ENCODE measurements at regions not wholly inside any gene's neighbourhood (a gene's known extent, or its start where the extent isn't known, plus 50 kb on each side); places are given as distances from the start of the nearest gene placed in this dataset.

DNA sequence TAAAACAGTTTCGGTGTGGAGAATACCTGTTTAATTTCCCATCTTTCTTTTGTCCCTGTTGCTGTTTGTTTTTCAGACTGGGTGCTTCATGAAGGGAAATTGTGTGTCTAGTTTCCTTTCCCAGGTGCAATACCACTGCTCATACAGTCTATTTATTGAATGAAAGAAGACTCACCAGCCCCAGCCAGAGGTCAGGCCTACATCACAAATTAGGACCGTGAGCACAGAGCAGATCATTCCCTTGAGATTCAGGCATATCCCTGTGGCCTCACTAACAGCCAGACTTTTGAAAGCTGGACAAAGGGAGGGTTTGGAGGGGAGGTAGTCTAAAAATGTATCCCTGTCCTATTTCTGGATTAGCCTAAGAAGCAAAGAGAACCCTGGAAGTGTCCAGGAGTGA lies 278.9 kb downstream of the IRS1 start:
- no peak for DNase-seq
- Histone ChIP-seq H3K27me3 (ENCODE audit: control insufficient read depth, insufficient read depth, low read length) (no peaks in the 10 kb centered on the region), H3K4me3 (ENCODE audit: insufficient read depth, low read depth, low read length) (no peak overlapping the region), H3K36me3 (replicated peaks; ENCODE audit: control insufficient read depth, insufficient read depth, low read length) (no peaks in the 10 kb centered on the region)

DNA sequence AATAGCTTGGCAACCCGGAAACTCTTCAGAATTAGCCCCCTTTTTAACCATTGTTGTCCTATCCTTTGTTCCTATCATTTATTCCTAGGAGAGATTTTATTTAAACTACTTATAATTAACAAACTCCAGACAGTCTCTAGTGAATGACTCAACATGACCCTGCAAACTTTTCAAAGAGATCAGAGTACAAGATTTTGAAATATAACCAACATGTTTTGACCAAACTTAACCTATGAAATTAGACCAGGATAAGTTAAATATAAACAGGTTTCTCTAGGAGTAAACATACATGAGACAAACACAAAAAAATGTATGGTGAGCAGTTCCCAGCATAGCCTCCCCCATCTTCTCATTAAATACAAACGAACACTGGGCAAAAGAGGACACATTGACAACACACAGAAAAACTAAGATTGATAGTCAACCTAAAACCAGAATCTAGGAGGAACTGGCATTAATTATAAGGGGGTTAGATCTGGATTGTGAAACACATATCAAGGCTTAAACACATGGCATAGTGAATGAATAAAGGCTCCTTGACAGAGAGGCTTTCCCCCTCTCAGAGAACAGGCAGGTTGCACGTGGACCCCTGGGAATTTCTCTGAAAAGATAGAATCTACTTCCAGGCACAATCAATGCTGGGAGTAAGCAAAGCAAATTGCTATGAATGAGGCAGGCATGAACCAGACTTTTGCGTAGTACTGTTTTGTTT lies 284.1 kb downstream of the IRS1 start:
- DNase-seq, result no peak

DNA sequence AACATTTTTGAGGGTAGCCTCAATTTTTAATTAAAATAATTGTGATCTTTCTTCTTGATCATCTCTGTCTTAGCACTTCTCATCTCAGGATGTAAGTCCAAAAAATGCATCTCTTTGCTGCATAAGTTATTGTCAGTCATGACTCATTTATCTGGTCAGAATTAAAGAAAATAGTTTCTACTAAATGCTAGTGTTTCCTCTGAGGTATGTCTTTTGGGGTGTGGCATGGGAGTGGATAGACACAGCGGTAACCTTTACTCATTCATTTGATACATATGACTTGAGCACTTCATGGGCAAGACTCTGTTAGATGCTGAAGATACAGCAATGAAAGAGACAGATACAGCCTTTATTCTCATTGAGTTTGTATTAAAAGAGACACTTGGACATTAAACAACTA lies 284.7 kb downstream of the IRS1 start:
- Histone ChIP-seq H3K4me3 (ENCODE audit: insufficient read depth, low read depth, low read length) (no peak overlapping the region), H3K36me3 (replicated peaks; ENCODE audit: control insufficient read depth, insufficient read depth, low read length) (no peaks in the 10 kb centered on the region), H3K27me3 (ENCODE audit: control insufficient read depth, insufficient read depth, low read length) (no peaks in the 10 kb centered on the region)
- DNase-seq, result no peak

More for the DNA sequence above, 284.1 kb downstream of the IRS1 start:
- Histone ChIP-seq H3K36me3 (replicated peaks; ENCODE audit: control insufficient read depth, insufficient read depth, low read length) (no peaks in the 10 kb centered on the region), H3K27me3 (ENCODE audit: control insufficient read depth, insufficient read depth, low read length) (no peaks in the 10 kb centered on the region), H3K4me3 (ENCODE audit: insufficient read depth, low read depth, low read length) (no peak overlapping the region)

DNA sequence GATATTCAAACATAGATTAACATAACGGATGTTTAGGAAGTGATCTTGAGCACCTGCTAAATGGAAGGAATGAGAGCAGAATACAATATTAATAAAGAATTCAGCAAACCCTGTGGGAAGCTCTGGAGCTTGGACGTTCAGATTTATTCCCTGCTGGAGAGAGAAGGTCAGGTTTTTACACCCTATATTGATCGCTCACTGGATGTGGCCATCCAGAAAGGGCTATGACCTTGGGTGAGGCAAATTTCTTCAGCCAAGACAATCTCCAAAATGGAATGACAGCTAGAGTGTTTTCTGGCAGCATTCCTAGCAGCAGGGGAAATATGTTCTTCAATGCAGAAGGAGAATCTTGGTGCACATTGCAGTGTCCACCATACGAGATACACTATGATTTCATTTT lies 288.3 kb downstream of the IRS1 start:
- Histone ChIP-seq H3K36me3 (replicated peaks; ENCODE audit: control insufficient read depth, insufficient read depth, low read length) (no peaks in the 10 kb centered on the region), H3K27me3 (ENCODE audit: control insufficient read depth, insufficient read depth, low read length) (no peaks in the 10 kb centered on the region), H3K4me3 (ENCODE audit: insufficient read depth, low read depth, low read length) (no peak overlapping the region)
- DNase-seq, result no peak

DNA sequence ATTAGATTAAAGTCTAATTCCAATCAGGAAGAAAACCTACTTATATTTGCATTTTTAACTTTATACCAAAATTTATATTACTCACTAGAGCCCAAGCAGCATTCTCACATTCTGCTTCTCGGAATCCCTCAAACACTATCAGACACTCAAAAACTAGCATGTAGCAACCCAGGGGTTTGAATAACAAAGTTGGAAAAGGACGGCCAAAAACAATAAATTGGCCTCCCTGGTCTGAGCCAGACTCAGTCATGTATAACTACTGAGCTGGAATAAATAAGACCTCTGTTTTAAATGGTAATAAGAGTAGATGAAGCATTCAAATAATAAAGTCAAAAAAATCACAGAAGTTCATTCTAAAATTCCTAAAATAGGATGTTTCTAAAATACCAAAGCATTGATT lies 290.9 kb downstream of the IRS1 start:
- DNase-seq, result no peak
- H3K27me3 ChIP-seq (ENCODE audit: control insufficient read depth, insufficient read depth, low read length), result no peaks in the 10 kb centered on the region

DNA sequence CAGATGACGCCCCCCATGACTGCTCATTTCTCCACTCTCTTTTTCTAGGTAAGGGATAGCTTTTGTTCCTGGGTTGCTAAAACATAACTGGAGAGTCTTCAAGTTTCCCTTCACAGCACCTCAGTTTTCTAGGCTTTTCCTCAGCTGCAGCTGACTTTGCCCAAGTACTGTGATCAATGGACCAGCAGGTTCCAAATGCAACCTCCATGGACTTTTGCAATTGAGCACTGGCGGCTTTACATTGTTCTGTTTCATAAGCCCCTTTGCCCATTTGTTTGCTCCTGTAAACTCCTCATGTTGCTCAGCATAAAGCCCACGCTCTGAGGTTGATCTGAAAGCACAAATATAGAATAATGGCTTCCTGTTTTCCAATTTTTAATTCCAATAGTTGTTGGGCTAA lies 291.6 kb downstream of the IRS1 start:
- Histone ChIP-seq H3K27me3 (ENCODE audit: control insufficient read depth, insufficient read depth, low read length) (no peaks in the 10 kb centered on the region), H3K36me3 (replicated peaks; ENCODE audit: control insufficient read depth, insufficient read depth, low read length) (no peaks in the 10 kb centered on the region), H3K4me3 (ENCODE audit: insufficient read depth, low read depth, low read length) (no peak overlapping the region)
- no peak for DNase-seq

More for the DNA sequence above, 290.9 kb downstream of the IRS1 start:
- Histone ChIP-seq H3K36me3 (replicated peaks; ENCODE audit: control insufficient read depth, insufficient read depth, low read length) (no peaks in the 10 kb centered on the region), H3K4me3 (ENCODE audit: insufficient read depth, low read depth, low read length) (no peak overlapping the region)

DNA sequence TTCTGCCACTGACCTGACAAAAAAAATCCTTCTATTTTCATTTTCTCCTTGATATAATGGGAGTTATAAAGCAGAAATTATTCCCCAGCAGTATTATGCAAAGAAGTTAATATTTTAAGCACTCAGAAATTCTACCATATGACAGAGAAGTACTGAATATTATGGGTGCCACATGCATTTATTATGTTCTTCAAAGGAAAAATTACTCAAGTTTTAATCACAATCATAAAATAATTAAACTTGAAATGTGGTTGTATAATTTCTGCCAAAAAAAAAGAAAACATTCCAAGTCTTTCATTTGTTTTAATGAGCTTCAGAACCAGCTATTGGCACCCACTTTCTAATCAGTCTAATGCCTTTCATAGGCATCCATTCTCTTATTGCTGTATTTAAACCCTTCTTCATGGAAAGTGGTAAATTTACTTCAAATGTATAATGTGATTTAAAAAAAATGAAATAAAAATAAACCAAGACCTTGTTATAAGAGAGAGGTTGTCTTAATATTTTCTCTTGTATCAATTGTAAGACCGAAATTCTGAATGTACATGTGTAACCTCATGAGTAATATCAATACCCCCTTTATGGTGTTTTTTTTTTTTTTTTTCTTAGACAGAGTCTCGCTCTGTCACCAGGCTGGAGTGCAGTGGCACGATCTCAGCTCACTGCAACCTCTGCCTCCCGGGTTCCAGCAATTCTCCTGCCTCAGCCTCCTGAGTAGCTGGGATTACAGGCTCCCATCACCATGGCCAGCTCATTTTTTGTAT lies 302.3 kb downstream of the IRS1 start:
- Histone ChIP-seq H3K27me3 (ENCODE audit: control insufficient read depth, insufficient read depth, low read length) (no peaks in the 10 kb centered on the region), H3K4me3 (ENCODE audit: insufficient read depth, low read depth, low read length) (no peak overlapping the region), H3K36me3 (replicated peaks; ENCODE audit: control insufficient read depth, insufficient read depth, low read length) (no peaks in the 10 kb centered on the region)
- DNase-seq, result no peak

DNA sequence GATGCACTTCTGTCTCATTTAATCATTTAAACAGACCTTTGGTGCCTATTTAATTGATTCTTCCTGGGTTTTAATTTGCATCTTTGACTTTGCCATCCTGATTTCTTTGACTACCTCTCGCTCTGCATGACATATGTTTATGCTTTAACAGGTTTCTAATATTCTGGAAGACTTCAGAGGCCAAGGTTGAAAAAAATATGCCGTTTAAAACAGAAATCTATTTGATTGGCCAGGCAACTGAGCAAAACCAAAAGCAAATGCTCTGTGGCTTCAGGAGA lies 303.4 kb downstream of the IRS1 start:
- Histone ChIP-seq H3K27me3 (ENCODE audit: control insufficient read depth, insufficient read depth, low read length) (no peaks in the 10 kb centered on the region), H3K36me3 (replicated peaks; ENCODE audit: control insufficient read depth, insufficient read depth, low read length) (no peaks in the 10 kb centered on the region)
- no peak for DNase-seq

DNA sequence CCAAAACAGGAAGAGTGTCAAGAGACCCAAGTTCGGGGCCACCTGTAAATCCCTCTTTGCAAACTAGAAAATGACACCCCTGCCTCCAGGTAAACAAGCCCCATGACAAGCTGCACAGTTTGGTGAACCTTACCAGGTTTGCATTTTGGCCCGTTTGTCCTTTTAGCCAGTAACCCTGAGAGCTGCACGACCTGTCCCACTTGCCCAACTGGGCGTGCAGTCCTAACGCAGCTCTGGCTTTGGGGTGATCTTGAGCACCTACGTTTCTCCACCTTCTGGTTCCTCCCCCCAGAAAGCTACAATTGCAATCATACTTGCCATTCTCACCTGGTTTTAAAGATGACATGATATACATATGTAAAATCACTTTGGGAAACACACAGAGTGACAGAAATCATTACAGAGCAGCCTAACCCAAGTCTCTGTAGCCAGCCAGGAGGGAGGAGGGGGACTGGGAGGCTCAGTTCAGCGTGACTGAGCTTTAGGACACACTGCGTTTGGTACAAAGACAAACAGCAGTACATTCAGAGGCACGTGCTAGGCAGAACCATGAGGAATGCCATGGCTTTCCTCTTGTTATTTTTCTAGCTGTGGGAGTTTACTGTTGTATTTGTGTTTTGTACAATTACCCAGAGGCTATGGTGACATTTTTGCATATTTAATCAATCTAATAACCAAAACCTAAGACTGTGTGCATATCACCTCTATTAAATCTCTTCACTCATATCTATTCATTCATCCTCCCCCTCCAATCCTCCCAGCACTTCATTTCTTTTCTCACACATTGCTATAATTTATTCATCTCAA lies 304.0 kb downstream of the IRS1 start:
- Histone ChIP-seq H3K27me3 (ENCODE audit: control insufficient read depth, insufficient read depth, low read length) (no peaks in the 10 kb centered on the region), H3K4me3 (ENCODE audit: insufficient read depth, low read depth, low read length) (no peak overlapping the region), H3K36me3 (replicated peaks; ENCODE audit: control insufficient read depth, insufficient read depth, low read length) (no peaks in the 10 kb centered on the region)
- DNase-seq, result no peak

More for the DNA sequence above, 303.4 kb downstream of the IRS1 start:
- H3K4me3 ChIP-seq (ENCODE audit: insufficient read depth, low read depth, low read length), result no peak overlapping the region

DNA sequence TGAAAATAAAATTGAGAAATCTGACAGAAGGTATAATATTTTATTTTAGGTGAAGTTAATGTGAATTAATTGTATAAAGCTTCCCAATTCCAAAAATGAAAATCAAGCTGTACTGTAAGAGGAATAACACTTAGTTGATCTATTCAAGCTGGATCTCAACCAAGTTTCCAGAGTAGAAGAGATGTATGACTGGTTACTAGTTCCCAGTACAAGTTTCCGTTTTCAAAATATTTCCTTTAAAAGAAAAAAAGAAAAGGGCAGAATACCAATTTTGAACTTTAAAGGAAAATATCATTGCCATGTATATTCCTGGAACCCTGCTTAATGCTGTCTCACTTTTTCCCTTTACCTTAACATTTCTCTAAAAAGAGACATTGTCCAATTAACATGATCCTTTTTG lies 308.5 kb downstream of the IRS1 start:
- no peak for DNase-seq
- Histone ChIP-seq H3K27me3 (ENCODE audit: control insufficient read depth, insufficient read depth, low read length) (no peaks in the 10 kb centered on the region), H3K36me3 (replicated peaks; ENCODE audit: control insufficient read depth, insufficient read depth, low read length) (no peaks in the 10 kb centered on the region), H3K4me3 (ENCODE audit: insufficient read depth, low read depth, low read length) (no peak overlapping the region)

DNA sequence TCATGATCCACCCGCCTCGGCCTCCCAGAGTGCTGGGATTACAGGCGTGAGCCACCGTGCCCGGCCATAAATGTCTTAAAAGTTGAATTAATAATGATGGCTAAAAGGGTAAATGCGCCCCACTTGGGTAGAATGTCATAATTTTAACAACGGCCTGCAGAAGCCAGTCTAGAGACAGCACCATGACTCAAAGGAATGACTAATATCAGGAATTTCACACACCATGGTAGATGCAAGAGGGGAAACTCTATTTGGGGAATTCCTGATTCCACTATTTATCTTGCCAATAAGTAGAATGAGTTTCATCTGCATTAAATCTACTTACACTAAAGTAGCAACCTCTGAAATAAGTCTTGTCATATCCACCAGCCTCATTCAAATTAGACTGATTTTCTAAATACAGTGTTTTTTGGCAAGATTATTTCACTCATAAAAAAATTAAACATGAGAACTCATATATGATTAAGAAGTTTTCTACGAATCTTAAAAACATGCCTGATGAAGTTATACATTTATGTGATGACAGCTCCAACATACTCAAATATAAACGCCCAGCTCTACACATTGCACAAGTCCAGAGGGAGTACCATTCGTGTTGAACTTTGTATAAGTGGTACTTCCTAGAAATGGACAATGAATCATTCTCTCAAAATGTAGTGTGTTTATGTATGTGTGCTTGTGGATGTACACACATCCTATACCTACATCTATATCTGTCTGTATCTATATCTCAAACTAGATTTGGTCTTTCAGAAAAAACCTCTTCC lies 309.7 kb downstream of the IRS1 start:
- Histone ChIP-seq H3K4me3 (ENCODE audit: insufficient read depth, low read depth, low read length) (no peak overlapping the region), H3K27me3 (ENCODE audit: control insufficient read depth, insufficient read depth, low read length) (no peaks in the 10 kb centered on the region), H3K36me3 (replicated peaks; ENCODE audit: control insufficient read depth, insufficient read depth, low read length) (no peaks in the 10 kb centered on the region)
- DNase-seq, result no peak

DNA sequence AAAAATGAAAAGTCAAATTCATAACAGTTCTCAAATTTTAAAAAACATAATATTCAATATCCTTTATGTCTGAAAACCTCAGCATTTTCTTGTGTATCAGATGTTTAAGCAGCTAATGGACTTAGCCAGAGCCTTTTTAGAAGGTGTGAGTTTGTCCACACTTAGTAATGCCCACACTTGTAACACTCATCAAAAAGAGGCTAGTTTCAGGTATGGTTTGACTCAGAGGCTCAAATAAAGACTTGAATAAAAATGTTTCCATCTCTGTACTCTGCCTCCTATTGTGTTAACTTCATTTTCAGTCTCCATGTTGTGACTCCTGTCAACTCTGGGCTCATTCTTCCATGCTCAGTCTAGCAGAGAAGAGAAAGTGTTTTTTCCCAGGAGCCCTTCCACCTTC lies 311.6 kb downstream of the IRS1 start:
- no peak overlapping the region for H3K4me3 ChIP-seq (ENCODE audit: insufficient read depth, low read depth, low read length)
- no peaks in the 10 kb centered on the region for H3K36me3 ChIP-seq (replicated peaks; ENCODE audit: control insufficient read depth, insufficient read depth, low read length)
- H3K27me3 ChIP-seq (ENCODE audit: control insufficient read depth, insufficient read depth, low read length), result no peaks in the 10 kb centered on the region
- DNase-seq, result no peak

DNA sequence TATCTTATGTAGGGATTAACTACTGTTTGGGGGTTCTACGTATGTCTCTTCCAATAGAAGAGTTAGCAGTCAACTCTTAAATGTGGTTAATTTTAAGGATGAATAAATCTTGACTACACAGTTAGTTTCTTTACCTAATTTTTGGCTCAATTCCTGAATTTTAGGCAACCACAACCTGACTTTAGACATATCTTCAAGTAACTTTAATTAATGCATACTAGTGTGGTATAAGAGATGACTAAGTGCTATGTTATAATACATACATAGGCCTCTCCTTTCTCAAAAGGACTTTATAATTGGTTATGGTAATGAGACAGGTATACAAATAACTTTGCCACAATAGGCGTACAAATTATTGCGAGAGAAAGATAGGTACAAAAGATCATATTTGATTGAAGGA lies 312.0 kb downstream of the IRS1 start:
- Histone ChIP-seq H3K4me3 (ENCODE audit: insufficient read depth, low read depth, low read length) (no peak overlapping the region), H3K27me3 (ENCODE audit: control insufficient read depth, insufficient read depth, low read length) (no peaks in the 10 kb centered on the region), H3K36me3 (replicated peaks; ENCODE audit: control insufficient read depth, insufficient read depth, low read length) (no peaks in the 10 kb centered on the region)
- no peak for DNase-seq

DNA sequence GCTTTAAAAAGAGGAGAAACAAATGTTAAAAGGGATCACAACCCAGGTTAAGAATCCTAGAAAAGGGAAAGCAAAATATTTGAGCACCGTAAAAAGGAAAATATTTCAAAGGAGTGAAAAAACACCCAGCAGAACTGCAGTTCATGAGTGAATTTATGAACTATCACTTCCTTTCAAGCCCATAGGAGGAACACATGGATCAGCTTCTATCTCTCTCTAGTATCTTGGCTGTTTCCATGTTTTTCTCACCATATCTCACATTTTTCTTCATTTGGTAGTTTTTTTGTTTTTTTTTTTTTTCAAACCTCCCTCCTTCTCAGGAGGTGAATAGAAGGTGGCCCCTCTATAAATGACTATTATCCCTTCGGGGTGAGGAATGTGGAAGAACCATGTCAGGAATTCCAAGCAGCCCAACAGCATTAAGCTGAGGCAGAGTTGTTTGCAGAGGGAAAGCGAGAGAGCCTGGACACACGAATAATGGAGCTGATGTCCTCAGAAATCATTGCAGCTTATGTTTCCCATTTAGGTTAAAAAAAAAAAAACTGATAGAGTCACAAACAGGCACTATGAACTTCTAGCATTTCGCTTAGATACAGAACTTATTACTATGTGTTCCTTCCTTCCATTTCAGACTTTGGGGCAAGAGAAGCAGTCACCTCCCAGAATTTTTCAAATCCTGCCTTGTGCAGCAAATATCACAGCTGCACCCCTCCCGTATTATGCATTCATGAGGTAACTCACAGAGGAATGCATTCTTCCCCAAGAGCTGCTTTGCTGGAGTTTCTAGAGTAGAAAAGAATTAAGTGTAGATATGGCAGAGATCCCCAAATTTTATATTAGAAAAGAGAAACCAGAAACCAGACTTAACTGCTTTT lies 315.6 kb downstream of the IRS1 start:
- H3K4me3 ChIP-seq (ENCODE audit: insufficient read depth, low read depth, low read length), result no peak overlapping the region
- no peaks in the 10 kb centered on the region for H3K36me3 ChIP-seq (replicated peaks; ENCODE audit: control insufficient read depth, insufficient read depth, low read length)
- no peaks in the 10 kb centered on the region for H3K27me3 ChIP-seq (ENCODE audit: control insufficient read depth, insufficient read depth, low read length)
- DNase-seq, result peak; percentile 30
